NCI-H1417 treated with DMSO at 0.1 percent for 48 hours (cell line): ENCODE measurements at regions not wholly inside any gene's neighbourhood (a gene's known extent, or its start where the extent isn't known, plus 50 kb on each side); places are given as distances from the start of the nearest gene placed in this dataset.
"Not testable (repeated sequence)": the region's sequence is repeated elsewhere in the genome, so short reads cannot be mapped to it uniquely, and the experiment has no call there.

Experiments used
- DNase-seq: peaks from one replicate; lab custom pipeline; 2025; lab: John Stamatoyannopoulos, UW

DNA sequence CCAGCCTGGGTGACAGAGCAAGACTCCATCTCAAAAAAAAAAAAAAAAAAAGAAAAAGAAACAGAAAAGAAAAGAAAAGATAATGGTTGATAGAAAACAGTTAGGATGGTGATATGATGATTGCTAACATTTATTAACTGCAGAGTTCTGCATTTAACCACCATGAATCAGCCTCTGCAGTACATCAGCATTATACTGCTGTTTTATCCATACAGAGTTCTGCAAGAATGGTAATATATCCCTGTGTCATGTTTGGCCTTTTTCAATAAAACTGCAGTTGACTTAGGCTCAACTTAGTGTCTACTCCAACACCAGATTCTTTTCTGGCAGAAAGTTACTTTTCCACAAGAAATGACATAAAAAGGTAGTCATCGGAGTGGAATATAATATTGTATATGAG, 62.6 kb downstream of the DUSP6 start:
- no peak for DNase-seq

DNA sequence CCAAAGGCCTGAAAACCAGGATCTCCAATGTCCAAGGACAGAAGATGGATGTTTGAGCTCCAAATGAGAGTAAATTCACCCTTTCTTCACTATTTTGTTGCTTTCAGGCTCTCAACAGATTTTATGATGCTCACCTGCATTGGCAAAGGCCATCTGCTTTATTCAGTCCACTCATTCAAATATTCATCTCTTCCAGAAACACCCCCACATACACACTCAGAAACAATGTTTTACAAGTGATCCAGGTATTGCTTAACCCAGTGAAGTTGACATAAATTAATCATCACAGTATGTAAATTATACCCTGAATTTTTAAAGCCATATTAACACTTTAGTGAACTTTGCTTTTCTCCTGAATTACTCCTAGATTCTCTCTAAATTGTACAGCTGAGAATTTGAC, 63.3 kb downstream of the DUSP6 start:
- no peak for DNase-seq

- no peak for DNase-seq
Measured at GRCh38 chr12:89286501-89286900, 65.8 kb downstream of the DUSP6 start.

DNA sequence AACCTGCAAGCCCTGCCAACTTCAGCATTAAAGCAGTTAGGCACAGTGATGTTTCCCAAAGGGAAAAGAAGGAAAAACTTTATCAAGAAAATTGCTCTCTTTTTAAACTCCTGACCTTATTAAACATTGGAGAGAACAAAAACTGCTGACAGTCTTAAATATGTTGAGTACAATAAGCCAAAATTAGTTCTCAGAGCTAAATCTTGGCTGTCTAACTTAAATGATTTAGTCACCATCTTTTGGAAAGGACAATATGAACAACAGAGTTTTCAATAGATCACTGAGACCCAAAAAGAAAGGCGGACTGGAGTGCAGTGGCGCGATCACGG, 70.8 kb downstream of the DUSP6 start:
- no peak for DNase-seq

DNA sequence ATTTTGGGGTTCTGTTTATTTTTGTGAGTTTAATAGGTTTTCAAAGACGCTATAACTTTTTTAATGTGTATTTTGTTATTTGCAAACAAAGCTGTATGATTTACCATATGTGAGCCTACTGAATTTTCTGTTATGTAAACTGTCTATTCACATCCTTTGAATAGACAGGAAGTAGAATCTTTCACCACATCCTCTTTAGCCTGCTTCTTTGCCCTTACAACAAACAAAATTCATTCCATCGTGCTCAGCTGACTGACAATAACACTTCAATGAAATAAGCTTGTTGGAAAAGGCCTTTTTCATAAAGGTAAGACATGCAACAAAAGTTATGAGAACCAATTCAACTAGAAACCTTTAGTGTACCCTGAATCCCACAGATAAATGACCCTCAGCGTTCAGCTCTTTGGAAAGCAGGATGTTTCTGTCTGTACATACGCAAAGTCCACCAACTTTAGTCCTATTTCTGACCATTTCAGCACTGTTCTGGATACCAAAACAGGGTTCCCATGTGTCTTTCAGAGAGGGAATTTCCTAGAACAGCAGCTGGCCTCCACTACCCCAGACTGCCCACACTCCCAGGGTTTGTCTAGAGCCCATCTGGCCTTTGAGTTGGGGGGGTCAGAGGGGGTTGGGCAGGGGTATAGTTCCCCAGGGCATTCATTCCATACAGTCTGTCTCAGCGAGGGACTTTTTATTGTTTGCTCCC, 71.3 kb downstream of the DUSP6 start:
- DNase-seq: no peak

GRCh38 chr12:89279499-89279898, 72.8 kb downstream of the DUSP6 start:
- DNase-seq: no peak

- no peak for DNase-seq
Measured at GRCh38 chr12:89278862-89279261, 73.4 kb downstream of the DUSP6 start.

DNA sequence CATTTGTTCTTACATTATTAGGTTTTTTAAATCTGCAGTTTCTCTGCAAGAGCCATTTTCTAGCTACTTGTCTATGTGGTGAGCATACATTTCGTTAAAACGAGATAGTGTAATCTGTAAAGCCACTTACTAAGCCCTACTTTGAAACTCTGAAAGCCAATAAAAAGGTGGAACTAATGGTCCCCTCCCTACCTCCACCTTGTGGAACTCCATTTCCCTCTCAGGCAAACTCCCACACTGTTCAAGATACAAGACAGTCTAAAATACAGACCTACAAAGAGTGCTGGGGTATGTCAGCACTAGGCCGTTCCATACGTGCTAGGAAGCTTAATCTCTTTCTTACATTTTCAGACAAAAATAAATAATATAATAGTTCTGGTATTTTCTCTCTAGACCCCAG, 74.1 kb downstream of the DUSP6 start:
- DNase-seq: no peak

- no peak for DNase-seq
Measured at GRCh38 chr12:89276860-89277259, 75.4 kb downstream of the DUSP6 start.

DNA sequence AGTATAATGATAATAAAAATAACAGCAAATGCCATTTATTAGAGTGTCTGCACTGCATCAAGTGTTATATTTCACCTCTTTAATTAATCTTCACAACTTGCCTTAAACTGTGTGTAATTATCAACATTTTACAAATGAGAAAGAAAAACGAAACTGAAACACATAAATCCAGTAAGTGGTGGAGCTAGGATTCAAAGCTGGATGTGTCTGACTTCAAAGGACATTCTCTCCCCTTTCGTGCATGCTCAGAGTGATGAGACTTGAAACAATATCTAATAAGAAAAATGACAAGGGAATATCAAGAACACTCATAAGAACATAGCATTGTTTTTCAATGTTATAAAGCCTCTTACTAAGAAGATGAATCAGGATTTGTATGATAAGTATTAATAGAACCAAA, 78.8 kb downstream of the DUSP6 start:
- no peak for DNase-seq

- no peak for DNase-seq
Measured at GRCh38 chr12:89270548-89270947, 81.8 kb downstream of the DUSP6 start.

DNA sequence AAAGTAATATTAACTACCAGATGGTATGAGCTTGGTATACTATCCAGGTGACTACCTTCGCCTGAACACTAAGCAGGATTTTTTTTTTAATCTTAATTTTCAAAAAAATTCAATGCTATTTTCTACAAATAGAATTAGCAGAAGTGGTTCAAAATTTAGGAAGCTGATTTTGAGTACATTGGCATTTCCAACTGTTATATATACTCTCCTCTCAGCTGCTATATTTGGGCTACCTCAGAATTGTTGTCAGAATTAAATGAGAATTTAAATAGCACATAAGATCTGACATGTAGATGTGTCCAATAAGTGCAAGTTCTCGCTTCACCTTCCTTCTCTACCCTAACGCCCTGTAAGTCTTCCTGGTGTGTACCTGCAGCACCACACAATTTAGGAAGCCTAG, 83.1 kb downstream of the DUSP6 start:
- DNase-seq: no peak

DNA sequence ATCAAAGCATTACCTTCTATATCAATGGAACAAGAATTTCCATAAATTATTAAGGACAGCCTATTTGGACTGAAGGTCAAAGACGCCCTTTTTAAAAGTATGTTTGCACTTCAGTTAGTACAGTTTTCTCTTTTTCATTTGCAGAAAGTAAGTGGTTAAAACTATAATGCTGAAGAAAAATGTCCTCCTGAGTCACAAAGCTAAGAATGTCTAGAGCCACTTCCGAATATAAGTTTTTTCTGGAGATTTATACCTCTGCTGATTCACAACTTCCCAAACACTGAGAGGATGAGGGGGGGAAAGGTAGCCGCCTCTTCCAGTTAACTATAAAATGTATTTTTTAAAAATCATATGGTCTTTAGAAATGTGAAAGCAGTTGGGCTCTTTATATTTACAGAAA, 84.9 kb downstream of the DUSP6 start:
- DNase-seq: no peak

DNA sequence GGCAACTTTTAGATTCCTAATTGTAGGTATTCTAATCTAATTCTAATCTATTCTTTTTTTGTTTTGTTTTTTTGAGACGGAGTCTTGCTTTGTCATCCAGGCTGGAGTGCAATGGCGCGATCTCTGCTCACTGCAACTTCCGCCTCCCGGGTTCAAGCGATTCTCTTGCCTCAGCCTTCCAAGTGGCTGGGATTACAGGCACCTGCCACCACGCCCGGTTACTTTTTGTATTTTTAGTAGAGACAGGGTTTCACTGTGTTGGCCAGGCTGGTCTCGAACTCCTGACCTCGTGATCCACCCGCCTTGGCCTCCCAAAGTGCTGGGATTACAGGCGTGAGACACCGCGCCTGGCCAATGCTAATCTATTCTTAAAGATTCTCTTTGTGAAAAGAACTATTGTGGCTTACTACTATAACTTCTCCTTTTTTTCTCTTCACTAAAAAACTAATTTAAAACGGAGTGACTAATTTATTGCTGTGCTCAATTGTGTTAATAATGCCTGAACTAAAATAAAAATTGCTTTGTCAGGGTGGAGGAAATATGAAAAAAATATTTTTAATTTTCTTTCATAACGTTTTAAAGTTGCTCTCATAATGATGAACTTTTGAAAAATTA, 85.6 kb downstream of the DUSP6 start:
- not testable (repeated sequence) for DNase-seq

DNA sequence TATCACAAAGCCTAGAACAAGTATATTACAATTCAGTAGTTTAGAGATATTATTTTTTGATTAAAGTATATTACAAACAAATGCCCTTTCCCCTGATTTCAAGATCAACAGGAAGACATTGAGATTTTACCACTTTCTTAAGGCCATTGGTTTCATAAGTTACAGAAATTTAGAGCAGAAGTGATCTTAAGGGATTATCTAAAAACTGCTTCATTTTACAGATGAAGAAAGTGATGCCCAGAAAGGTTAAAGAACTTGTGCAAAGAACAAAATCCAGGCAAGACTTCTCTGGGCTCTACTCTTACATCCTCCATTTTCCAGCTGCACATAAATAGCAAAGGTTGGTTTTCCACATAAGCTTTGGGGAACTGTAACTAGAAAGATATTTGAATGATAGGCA, 87.5 kb downstream of the DUSP6 start:
- DNase-seq: no peak

DNA sequence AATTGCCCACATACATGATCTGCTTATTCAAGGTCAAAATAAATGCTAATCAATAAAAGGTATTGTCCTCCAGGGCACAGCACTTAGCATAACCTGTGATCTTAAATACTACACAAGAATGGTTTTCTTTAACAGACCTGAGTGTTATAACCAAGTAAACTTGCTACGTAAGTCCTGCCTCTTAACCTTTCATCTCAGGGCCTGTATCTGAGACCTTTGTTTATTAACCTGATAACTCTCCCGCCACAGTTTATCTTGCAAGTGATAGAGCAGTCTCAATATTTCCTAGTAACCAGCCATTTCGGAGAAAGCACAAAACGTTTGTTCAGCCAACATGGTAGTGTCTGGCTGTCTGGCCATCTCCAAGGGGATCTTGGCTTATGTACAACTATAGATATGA, 88.4 kb downstream of the DUSP6 start:
- no peak for DNase-seq

DNA sequence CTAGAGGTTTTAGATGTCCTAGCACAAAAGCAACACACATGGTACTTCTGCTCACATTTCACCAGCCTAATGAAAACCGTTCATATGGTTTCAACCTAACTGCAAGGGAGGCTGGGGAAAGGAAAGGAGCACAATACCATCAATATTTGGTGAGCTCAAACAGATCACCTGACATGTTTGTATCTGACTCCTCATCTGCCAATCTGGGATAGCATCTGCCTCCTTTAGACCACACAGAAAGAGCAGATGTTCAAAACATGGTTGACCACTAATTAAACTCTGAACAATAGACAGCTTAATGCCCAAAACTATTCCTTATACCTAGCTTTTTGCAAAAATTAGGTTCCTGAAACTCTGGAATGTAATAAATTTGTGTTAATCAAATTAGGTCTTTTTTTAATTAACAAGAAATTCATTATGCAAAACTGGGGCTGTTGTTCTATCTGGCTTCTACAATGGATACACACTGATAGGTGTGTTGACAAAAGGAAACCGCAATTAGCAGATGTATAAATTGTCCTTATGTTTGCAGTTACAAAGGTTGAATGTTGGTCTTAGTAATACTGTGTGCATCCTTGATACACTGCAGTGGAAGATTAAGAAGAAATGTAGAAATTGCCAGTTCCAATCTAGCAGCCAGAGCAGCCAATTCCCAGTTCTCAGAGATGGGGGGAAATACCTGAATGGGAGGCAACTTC, 89.3 kb downstream of the DUSP6 start:
- DNase-seq: no peak

DNA sequence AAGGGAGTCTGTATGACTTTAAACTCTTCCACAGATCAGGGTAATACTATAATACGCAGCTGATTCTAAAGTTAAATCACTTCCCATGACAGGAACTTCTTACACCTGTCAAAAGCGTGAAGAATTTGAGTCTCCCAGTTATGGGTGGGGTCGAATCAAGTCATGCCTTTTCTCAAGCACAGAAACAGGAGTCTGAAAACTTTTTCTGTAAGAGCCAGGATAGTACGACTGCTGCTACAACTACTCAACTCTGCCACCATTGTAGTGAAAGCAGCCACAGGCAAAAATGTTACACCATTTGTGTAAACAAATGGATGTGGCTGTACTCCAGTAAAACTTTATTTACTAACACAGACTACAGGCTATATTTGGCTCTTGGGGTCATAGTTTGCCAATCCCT, 90.3 kb downstream of the DUSP6 start:
- DNase-seq: no peak

DNA sequence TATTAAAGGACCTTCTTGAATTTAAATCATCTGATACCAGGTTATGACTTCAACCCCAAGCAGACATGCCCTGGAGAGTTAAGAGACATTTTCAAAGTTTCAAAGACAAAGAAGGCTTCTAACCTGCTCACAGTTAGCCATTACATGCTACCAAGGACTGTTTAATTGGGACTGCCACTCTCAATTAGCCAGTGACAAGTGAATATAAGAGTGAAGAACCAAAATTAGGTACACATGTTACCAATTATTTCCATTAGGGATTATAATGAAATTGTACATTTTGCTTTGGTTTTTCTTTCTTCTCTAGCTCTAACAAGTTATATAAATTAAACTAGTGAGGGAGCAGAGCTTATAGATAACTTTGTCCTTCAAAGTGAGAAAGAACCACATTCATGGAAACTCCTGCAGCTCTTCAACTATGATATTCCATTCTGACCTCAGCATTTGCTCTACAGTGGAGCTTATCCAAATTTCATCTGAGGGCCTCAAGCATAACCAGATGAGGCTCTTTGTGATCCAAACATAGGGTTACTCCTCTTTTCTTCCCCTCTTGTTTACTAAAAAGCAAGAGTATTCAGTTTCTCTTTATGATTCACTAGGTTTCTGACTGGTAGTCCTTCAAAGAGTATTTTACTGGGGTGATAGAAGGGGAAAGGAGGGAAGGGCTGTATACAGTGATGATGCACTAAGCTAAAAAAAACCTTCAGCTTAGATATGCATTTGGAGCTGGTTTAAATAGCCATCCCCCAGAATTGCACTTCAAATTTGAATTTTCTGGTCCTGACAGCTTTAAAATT, 91.3 kb downstream of the DUSP6 start:
- no peak for DNase-seq

DNA sequence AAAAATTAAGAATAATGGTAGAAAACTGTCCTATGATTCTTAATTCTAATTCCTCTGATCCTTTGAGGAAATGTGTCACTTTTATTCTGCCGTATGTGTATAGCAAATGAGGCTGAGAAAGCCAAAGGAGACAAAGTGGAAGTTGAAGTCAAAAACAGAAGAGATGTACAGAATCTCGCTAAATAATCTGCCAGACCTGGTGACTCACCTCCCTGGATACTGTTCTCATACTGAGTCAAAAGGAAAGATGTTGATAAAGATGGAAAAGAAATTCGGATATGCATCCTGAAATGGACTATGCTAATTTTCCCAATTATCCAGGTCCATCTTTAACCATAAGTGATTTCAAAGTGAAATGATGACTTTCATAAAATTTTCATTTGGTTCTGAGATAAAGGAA, 92.5 kb downstream of the DUSP6 start:
- no peak for DNase-seq

- DNase-seq: no peak
Measured at GRCh38 chr12:89258240-89258969, 93.9 kb downstream of the DUSP6 start.

- no peak for DNase-seq
Measured at GRCh38 chr12:89257340-89257739, 95.0 kb downstream of the DUSP6 start.
